Lower leg skin (tissue), 3 donors: ENCODE measurements at regions not wholly inside any gene's neighbourhood (a gene's known extent, or its start where the extent isn't known, plus 50 kb on each side); places are given as distances from the start of the nearest gene placed in this dataset.

Source experiments
- CTCF ChIP-seq, 3 donors: fragments of 450-650 bp; IDR thresholded peaks; one replicate each; pipeline ENCODE4 v1.5.1; 2016; ENCODE audit warnings: antibody characterized with exemption in 3 of 3, mild to moderate bottlenecking in 3 of 3, moderate library complexity in 2 of 3
- POLR2A ChIP-seq, 2 donors: fragments of 450-650 bp; IDR thresholded peaks; one replicate each; pipeline ENCODE4 v1.6.1; 2016 to 2017; ENCODE audit warnings: antibody characterized with exemption in 2 of 2, mild to moderate bottlenecking in 1 of 2, moderate library complexity in 1 of 2

GRCh38 chr6:153856929-153857376 is 182.1 kb upstream of the OPRM1 start:
- no peak for TF ChIP-seq POLR2A (IDR thresholded peaks at IDR 0.05)
- TF ChIP-seq CTCF (IDR thresholded peaks at IDR 0.05) = no peak
